ENCODE measurements at regions not wholly inside any gene's neighbourhood (a gene's known extent, or its start where the extent isn't known, plus 50 kb on each side); places are given as distances from the start of the nearest gene placed in this dataset.

GRCh38 chr4:126144543-126145237 lies 829.9 kb downstream of the FAT4 start:
- H3K9me3 ChIP-seq (replicated peaks; ENCODE audit: control insufficient read depth, insufficient read depth, low read length), result no peaks in the 10 kb centered on the region
- CTCF ChIA-PET, result no interaction called here
- no peak overlapping the region for H3K27ac ChIP-seq (ENCODE audit: insufficient read depth, low read depth, low read length)

More at GRCh38 chr4:126144543-126145237, 829.9 kb downstream of the FAT4 start:
- intact Hi-C loops (cut with micrococcal nuclease), result no loop called here
- TF ChIP-seq POLR2AphosphoS5 (IDR thresholded peaks at IDR 0.05; ENCODE audit: insufficient read depth, low read depth, low read length), result no peak
- TF ChIP-seq CTCF (IDR thresholded peaks at IDR 0.05; ENCODE audit: extremely low read depth in 1 of 2, insufficient read depth in 1 of 2, low read depth in 1 of 2, low read length in 2 of 2), result no peak
- no peak for TF ChIP-seq FOS (IDR thresholded peaks at IDR 0.05; ENCODE audit: borderline replicate concordance, insufficient read depth, low read length)
- no peak for TF ChIP-seq JUN (IDR thresholded peaks at IDR 0.05; ENCODE audit: borderline replicate concordance, insufficient read depth, insufficient read length, low read depth)
- TF ChIP-seq MYC (IDR thresholded peaks at IDR 0.05; ENCODE audit: low read depth, low read length), result no peak
- TF ChIP-seq POLR2A (IDR thresholded peaks at IDR 0.05; ENCODE audit: low read depth, low read length), result no peak
- TF ChIP-seq GATA2 (IDR thresholded peaks at IDR 0.05; ENCODE audit: insufficient read depth, insufficient read length, low read depth, low read length), result no peak
- TF ChIP-seq MAX (IDR thresholded peaks at IDR 0.05; ENCODE audit: insufficient read depth, insufficient read length), result no peak
- no peak for TF ChIP-seq EZH2 (IDR thresholded peaks at IDR 0.05; ENCODE audit: borderline replicate concordance, low read depth, low read length, severe bottlenecking)
- Histone ChIP-seq H3K9ac (replicated peaks; ENCODE audit: extremely low read depth, insufficient read depth, low read length) (no peak overlapping the region), H3K27me3 (ENCODE audit: control insufficient read depth in 2 of 2, insufficient read depth in 2 of 2, low read length in 2 of 2) (no peaks in the 10 kb centered on the region), H3K4me1 (ENCODE audit: control insufficient read depth, extremely low read depth, insufficient read depth, low read length) (no peaks in the 10 kb centered on the region), H3K36me3 (ENCODE audit: control insufficient read depth in 2 of 2, extremely low read depth in 1 of 2, insufficient read depth in 2 of 2, low read length in 2 of 2) (no peaks in the 10 kb centered on the region), H4K20me1 (replicated peaks; ENCODE audit: control insufficient read depth, extremely low read depth, insufficient read depth, low read length) (no peaks in the 10 kb centered on the region), H3K79me2 (ENCODE audit: control insufficient read depth, insufficient read depth, low read length) (no peaks in the 10 kb centered on the region), H2AFZ (ENCODE audit: low read depth, low read length) (no peak overlapping the region), H3K4me3 (replicated peaks in 1 of 3; ENCODE audit: insufficient read depth in 1 of 3, low read depth in 1 of 3, low read length in 3 of 3) (no peak overlapping the region), H3K4me2 (ENCODE audit: insufficient read depth, low read length) (no peak overlapping the region), H3K9me1 (replicated peaks; ENCODE audit: control insufficient read depth, extremely low read depth, insufficient read depth, low read length) (no peaks in the 10 kb centered on the region)
- FAIRE-seq, result no peak
- dilution Hi-C loops (cut with MboI; ENCODE audit: extremely low pct_ligation_motif_present, low sequenced_read_pairs), result no loop called here
- no TSS peak for BruUV-seq (replicated peaks)
- POLR2A ChIA-PET, result no interaction called here
- DNase-seq (ENCODE audit: low read depth, low spot score), result no peak
